ENCODE measurements at regions not wholly inside any gene's neighbourhood (a gene's known extent, or its start where the extent isn't known, plus 50 kb on each side); places are given as distances from the start of the nearest gene placed in this dataset.

DNA sequence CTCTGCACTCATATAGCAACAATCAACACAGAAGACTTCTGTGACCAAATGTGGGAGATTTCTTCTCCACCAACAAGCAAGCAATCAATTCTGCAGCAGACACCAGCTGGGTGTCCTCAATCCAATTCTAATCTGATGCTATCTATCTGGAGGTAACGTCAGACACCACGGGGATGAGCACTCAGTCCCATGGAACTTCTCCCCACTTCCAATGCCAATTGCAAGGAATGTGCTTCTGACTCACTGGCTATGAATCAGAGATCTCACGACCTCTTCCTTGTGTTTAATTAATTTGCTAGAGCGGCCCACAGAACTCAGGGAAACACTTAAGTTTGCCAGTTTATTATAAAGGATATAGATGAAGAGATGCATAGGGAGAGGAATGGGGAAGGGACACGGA is 103.5 kb upstream of the SIRPG start:
- TF ChIP-seq TCF12 (IDR thresholded peaks at IDR 0.05; ENCODE audit: low read depth) (no peak), CEBPB (IDR thresholded peaks at IDR 0.05) (no peak)

DNA sequence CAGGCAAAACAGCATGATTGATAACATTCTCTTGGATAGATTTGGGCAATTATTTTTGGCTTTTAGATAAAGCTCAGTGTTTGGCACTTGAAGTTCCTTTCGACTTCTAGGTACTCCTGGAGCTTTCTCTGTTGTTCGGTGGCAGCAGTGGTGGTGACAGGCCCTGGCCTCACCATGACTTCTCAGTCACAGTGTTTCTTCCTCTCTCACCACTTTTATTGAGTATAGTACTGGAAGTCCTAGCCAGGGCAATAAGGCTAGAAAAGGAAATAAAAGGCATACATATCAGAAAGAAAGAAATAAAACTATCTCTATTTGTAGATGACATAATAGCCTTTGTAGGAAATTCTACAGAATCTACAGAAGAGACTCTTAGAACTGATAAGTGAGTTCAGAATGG is 101.2 kb upstream of the SIRPG start:
- TF ChIP-seq TCF12 (IDR thresholded peaks at IDR 0.05; ENCODE audit: low read depth) (no peak), FOXM1 (IDR thresholded peaks at IDR 0.05; ENCODE audit: borderline replicate concordance, low read depth) (no peak), YY1 (IDR thresholded peaks at IDR 0.05; ENCODE audit: low read depth) (no peak), CEBPB (IDR thresholded peaks at IDR 0.05) (no peak), CREB1 (IDR thresholded peaks at IDR 0.05; ENCODE audit: low read depth) (no peak)

DNA sequence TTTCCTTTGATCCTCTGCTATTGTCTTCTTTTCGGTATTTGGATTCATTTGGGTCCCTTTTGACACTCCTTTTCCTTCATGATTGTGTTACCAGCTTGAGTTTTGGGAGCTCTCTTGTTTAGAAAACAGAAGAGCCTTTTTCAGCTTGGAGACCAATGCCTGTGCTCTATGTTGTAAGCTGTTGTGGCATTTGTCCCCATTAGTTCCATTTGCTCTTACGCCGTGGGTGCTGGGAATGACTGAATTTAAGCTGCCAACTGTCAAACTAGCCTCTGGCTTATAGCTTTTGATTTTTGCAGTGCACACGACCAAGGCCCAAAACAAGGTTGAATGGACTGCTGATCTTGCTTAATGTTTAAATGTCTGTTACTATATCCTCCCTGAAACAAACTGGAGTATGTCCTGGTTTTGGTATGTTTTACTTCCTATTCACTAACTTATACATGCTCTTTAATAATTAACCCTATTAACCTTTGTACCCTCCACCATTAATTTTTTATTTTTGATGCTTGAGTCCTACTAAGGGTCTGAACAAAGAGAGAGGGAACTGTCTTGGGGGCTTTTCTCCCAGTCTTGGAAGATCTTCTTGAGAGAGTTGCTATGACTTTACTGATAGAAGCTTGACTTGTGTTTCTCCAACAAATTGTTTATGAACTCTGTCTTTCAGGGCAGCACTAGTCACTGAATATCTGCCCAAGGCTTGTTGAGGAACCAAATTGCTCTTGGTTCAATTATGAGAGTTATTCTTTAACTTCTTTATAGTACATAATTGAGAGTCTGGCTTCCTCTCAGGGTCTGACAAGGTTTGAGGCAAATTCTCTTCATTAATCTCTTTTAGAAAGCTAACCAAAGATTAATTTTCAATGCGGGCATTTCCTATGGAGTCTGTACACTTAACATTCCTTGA is 100.3 kb upstream of the SIRPG start:
- no peak for TF ChIP-seq FOXM1 (IDR thresholded peaks at IDR 0.05; ENCODE audit: borderline replicate concordance, low read depth)
- no peak for TF ChIP-seq CEBPB (IDR thresholded peaks at IDR 0.05)
- TF ChIP-seq EGR1 (IDR thresholded peaks at IDR 0.05), result no peak
- no peak for TF ChIP-seq YY1 (IDR thresholded peaks at IDR 0.05; ENCODE audit: low read depth)
- TF ChIP-seq, protein P1, sequence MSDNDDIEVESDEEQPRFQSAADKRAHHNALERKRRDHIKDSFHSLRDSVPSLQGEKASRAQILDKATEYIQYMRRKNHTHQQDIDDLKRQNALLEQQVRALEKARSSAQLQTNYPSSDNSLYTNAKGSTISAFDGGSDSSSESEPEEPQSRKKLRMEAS (IDR thresholded peaks at IDR 0.05), result no peak
- no peak for TF ChIP-seq TCF12 (IDR thresholded peaks at IDR 0.05; ENCODE audit: low read depth)
- no peak for TF ChIP-seq EP300 (IDR thresholded peaks at IDR 0.05; ENCODE audit: borderline replicate concordance)
- no peak for TF ChIP-seq TAF1 (IDR thresholded peaks at IDR 0.05; ENCODE audit: low read depth)
- no peak for TF ChIP-seq NFIC (IDR thresholded peaks at IDR 0.05)
- no peak for TF ChIP-seq TEAD4 (IDR thresholded peaks at IDR 0.05)
- no peak for TF ChIP-seq RAD21 (IDR thresholded peaks at IDR 0.05; ENCODE audit: low read depth)

DNA sequence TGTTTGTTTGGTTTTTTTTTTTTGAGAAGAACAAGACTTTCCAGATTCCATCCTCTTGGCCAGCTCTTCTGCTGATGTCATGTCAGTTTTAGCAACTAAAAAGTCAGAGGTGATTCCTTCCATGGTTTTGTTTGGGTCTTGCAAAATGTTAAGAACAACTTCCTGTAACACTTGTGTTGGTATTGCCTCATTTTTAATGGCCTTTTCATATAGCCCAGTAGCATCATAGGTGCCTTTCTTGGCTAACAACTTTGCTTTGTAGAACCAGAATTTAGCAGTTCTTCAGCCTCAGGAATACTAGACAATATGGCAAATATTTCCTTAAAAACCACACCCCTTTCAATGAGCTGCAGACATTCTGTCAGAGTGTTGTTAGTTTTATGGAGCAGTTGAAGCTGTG is 99.5 kb upstream of the SIRPG start:
- TF ChIP-seq EGR1 (IDR thresholded peaks at IDR 0.05), result no peak
- no peak for TF ChIP-seq TEAD4 (IDR thresholded peaks at IDR 0.05)
- TF ChIP-seq, protein P1 (IDR thresholded peaks at IDR 0.05), result no peak
- TF ChIP-seq YY1 (IDR thresholded peaks at IDR 0.05; ENCODE audit: low read depth), result no peak
- no peak for TF ChIP-seq RAD21 (IDR thresholded peaks at IDR 0.05; ENCODE audit: low read depth)
- no peak for TF ChIP-seq ZBTB7A (IDR thresholded peaks at IDR 0.05; ENCODE audit: low read depth)
- TF ChIP-seq NFIC (IDR thresholded peaks at IDR 0.05), result no peak
- no peak for TF ChIP-seq FOXM1 (IDR thresholded peaks at IDR 0.05; ENCODE audit: borderline replicate concordance, low read depth)
- TF ChIP-seq, protein P2, sequence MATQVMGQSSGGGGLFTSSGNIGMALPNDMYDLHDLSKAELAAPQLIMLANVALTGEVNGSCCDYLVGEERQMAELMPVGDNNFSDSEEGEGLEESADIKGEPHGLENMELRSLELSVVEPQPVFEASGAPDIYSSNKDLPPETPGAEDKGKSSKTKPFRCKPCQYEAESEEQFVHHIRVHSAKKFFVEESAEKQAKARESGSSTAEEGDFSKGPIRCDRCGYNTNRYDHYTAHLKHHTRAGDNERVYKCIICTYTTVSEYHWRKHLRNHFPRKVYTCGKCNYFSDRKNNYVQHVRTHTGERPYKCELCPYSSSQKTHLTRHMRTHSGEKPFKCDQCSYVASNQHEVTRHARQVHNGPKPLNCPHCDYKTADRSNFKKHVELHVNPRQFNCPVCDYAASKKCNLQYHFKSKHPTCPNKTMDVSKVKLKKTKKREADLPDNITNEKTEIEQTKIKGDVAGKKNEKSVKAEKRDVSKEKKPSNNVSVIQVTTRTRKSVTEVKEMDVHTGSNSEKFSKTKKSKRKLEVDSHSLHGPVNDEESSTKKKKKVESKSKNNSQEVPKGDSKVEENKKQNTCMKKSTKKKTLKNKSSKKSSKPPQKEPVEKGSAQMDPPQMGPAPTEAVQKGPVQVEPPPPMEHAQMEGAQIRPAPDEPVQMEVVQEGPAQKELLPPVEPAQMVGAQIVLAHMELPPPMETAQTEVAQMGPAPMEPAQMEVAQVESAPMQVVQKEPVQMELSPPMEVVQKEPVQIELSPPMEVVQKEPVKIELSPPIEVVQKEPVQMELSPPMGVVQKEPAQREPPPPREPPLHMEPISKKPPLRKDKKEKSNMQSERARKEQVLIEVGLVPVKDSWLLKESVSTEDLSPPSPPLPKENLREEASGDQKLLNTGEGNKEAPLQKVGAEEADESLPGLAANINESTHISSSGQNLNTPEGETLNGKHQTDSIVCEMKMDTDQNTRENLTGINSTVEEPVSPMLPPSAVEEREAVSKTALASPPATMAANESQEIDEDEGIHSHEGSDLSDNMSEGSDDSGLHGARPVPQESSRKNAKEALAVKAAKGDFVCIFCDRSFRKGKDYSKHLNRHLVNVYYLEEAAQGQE (IDR thresholded peaks at IDR 0.05; ENCODE audit: low read depth), result no peak
- no peak for TF ChIP-seq TAF1 (IDR thresholded peaks at IDR 0.05; ENCODE audit: low read depth)
- TF ChIP-seq CREB1 (IDR thresholded peaks at IDR 0.05; ENCODE audit: low read depth), result no peak
- TF ChIP-seq TCF12 (IDR thresholded peaks at IDR 0.05; ENCODE audit: low read depth), result no peak
- TF ChIP-seq, protein P3, sequence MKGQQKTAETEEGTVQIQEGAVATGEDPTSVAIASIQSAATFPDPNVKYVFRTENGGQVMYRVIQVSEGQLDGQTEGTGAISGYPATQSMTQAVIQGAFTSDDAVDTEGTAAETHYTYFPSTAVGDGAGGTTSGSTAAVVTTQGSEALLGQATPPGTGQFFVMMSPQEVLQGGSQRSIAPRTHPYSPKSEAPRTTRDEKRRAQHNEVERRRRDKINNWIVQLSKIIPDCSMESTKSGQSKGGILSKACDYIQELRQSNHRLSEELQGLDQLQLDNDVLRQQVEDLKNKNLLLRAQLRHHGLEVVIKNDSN (IDR thresholded peaks at IDR 0.05), result no peak
- no peak for TF ChIP-seq CEBPB (IDR thresholded peaks at IDR 0.05)
- no peak for TF ChIP-seq EP300 (IDR thresholded peaks at IDR 0.05; ENCODE audit: borderline replicate concordance)

DNA sequence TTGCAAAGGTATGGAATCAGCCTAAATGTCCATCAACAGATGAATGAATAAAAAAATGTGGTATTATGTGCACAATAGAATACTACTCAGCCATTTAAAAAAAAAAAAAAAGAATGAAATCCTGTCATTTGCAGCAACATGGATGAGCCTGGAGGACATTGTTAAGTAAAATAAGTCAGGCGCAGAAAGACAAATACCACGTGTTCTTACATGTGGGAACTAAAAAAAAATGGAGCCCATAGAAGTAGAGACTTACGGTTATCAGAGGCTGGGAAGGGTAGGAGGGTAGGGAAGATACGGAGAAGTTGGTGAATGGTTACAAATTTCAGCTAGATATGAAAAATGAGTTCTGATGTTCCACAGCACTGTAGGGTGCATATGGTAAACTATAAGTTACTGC is 97.2 kb upstream of the SIRPG start:
- TF ChIP-seq TCF12 (IDR thresholded peaks at IDR 0.05; ENCODE audit: low read depth) (no peak), RAD21 (IDR thresholded peaks at IDR 0.05; ENCODE audit: low read depth) (no peak), ZBTB7A (IDR thresholded peaks at IDR 0.05; ENCODE audit: low read depth) (no peak), NFIC (IDR thresholded peaks at IDR 0.05) (no peak), CEBPB (IDR thresholded peaks at IDR 0.05) (no peak), TAF1 (IDR thresholded peaks at IDR 0.05; ENCODE audit: low read depth) (no peak), TEAD4 (IDR thresholded peaks at IDR 0.05) (no peak), EGR1 (IDR thresholded peaks at IDR 0.05) (no peak), EP300 (IDR thresholded peaks at IDR 0.05; ENCODE audit: borderline replicate concordance) (no peak)
- TF ChIP-seq, protein P2 (IDR thresholded peaks at IDR 0.05; ENCODE audit: low read depth), result no peak
- TF ChIP-seq, protein P3 (IDR thresholded peaks at IDR 0.05), result no peak
- TF ChIP-seq, protein P1 (IDR thresholded peaks at IDR 0.05), result no peak
